NCI-H2196 treated with DMSO at 0.1 percent for 48 hours (cell line): ENCODE measurements at regions not wholly inside any gene's neighbourhood (a gene's known extent, or its start where the extent isn't known, plus 50 kb on each side); places are given as distances from the start of the nearest gene placed in this dataset.

ENCODE experiments used
- DNase-seq: peaks from one replicate; lab custom pipeline; 2025; ENCODE audit not compliant: unreplicated experiment; lab: John Stamatoyannopoulos, UW

GRCh38 chr3:56902468-56903160 lies 100.9 kb upstream of the ARHGEF3 start:
- DNase-seq = no peak

GRCh38 chr3:56900801-56901200 lies 99.1 kb upstream of the ARHGEF3 start:
- DNase-seq = no peak

- DNase-seq = no peak
Measured at GRCh38 chr3:56899851-56900250, 98.1 kb upstream of the ARHGEF3 start.

- no peak for DNase-seq
Measured at GRCh38 chr3:56899078-56899477, 97.3 kb upstream of the ARHGEF3 start.

GRCh38 chr3:56896357-56896756 lies 94.6 kb upstream of the ARHGEF3 start:
- no peak for DNase-seq

- DNase-seq = no peak
Measured at GRCh38 chr3:56894881-56895431, 93.2 kb upstream of the ARHGEF3 start.

GRCh38 chr3:56890448-56891091 lies 88.8 kb upstream of the ARHGEF3 start:
- DNase-seq = no peak

GRCh38 chr3:56889131-56889530 lies 87.4 kb upstream of the ARHGEF3 start:
- DNase-seq = no peak

- DNase-seq = no peak
Measured at GRCh38 chr3:56887402-56888025, 85.8 kb upstream of the ARHGEF3 start.

GRCh38 chr3:56886314-56886713 lies 84.6 kb upstream of the ARHGEF3 start:
- no peak for DNase-seq

- DNase-seq = no peak
Measured at GRCh38 chr3:56885879-56886278, 84.1 kb upstream of the ARHGEF3 start.

- DNase-seq = no peak
Measured at GRCh38 chr3:56885453-56885852, 83.7 kb upstream of the ARHGEF3 start.

GRCh38 chr3:56884387-56884786 lies 82.6 kb upstream of the ARHGEF3 start:
- DNase-seq = no peak

GRCh38 chr3:56883828-56884227 lies 82.1 kb upstream of the ARHGEF3 start:
- no peak for DNase-seq

- no peak for DNase-seq
Measured at GRCh38 chr3:56882896-56883295, 81.1 kb upstream of the ARHGEF3 start.

- DNase-seq = no peak
Measured at GRCh38 chr3:56881841-56882240, 80.1 kb upstream of the ARHGEF3 start.

- DNase-seq = no peak
Measured at GRCh38 chr3:56880720-56881575, 79.2 kb upstream of the ARHGEF3 start.

- DNase-seq = no peak
Measured at GRCh38 chr3:56879436-56880215, 77.9 kb upstream of the ARHGEF3 start.

- DNase-seq = no peak
Measured at GRCh38 chr3:56878074-56878473, 76.3 kb upstream of the ARHGEF3 start.

GRCh38 chr3:56876916-56877315 lies 75.2 kb upstream of the ARHGEF3 start:
- DNase-seq = no peak
